Activated CD4-positive, alpha-beta T cell treated with anti-CD3 and anti-CD28 coated beads, Interleukin-2, amount 50 U/mL, for 48 hours (primary cell): ENCODE measurements at regions not wholly inside any gene's neighbourhood (a gene's known extent, or its start where the extent isn't known, plus 50 kb on each side); places are given as distances from the start of the nearest gene placed in this dataset.

ENCODE experiments used
- DNase-seq, 2 experiments: peaks; one replicate each; pipeline ENCODE4 v3.0.0-alpha.2; 2020

DNA sequence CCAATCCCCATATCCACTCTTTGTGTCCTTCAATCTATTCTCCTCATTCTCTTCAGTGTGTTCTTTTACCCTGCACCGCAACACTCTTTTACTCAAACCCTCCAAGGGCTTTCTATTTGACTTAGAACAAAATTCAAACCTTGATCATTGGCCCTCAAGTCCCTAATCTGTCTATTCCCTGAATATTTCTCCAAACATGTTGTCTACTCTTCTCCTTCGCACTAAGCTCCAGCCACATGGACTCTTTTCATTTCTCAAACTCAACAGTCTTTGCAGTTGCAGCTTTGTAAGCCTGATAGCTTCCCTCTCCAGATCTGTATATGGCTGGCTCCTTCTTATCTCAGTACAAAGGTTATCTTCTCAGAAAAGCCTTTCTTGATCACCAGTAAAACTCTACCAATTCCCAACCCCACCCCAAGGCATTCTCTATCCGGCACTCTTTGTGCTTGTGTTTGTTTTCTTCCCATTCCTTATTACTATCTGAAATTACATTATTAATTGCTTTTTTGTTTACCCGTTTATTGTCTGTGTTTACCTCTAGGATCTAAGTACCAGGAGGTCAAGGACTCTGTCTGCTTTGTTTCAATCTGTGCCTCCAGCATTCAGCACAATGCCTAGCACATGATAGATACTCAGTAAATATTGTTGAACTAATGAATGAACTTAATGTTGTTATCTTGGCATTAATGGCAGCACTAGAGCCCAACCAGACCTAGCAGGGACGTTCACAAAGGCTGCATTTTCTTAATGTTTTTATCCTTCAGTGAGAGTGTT, 147.4 kb downstream of the BBOX1 start:
- DNase-seq = no peak

DNA sequence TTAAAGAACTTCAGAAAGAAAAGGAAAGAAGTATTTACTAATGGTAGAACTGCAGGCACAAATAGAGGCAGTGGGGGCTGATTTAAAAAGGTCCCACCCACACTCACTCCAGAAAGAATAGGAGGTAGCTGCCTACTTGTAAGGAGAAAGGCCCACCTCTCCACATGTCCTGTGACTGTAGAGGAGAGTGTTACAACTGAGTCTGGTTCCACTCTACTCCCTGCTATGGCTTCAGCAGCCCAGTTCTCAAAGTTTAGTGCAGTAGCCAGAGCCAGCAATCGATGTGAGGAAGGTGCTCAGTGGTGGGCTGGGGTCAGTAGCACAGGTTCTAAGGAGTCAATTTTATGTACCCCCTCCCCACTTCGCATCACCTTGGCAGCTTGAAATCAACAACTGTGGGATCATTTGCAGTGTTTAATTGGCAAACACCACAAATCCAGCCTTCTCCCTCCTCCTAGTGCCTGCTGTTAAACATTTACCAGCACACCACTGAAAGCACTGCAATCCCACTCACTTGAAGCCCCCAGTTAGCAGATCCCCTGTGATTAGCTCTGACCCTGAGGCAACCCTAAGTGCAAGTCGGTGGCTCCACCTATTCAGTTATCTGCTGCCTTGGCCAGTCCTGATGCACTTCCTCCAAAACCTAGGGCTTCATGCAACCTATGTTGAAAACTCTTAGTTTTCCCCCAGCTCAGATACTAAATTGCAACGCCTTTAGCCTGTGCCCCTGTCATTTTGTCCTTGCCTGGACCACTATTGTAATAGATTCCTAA, 146.6 kb downstream of the BBOX1 start:
- DNase-seq = no peak

DNA sequence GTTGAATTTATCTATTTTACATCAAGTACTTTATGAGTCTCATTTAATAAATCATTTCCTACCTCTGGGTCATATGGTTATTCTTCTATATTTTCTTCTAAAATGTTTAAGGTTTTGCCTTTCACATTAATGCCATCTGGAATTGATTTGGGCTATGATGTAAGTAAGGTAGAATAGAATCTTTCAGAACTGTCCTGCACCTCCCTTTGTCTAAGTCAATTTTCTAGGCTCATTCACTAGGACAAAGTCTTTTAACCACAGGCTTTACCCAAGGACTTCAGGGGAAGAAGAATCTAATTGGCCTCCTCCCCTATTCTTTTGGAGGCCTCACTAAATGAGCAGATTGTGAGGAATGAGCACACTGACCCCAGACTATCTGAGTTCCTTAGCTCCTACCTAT, 146.0 kb downstream of the BBOX1 start:
- DNase-seq = no peak

DNA sequence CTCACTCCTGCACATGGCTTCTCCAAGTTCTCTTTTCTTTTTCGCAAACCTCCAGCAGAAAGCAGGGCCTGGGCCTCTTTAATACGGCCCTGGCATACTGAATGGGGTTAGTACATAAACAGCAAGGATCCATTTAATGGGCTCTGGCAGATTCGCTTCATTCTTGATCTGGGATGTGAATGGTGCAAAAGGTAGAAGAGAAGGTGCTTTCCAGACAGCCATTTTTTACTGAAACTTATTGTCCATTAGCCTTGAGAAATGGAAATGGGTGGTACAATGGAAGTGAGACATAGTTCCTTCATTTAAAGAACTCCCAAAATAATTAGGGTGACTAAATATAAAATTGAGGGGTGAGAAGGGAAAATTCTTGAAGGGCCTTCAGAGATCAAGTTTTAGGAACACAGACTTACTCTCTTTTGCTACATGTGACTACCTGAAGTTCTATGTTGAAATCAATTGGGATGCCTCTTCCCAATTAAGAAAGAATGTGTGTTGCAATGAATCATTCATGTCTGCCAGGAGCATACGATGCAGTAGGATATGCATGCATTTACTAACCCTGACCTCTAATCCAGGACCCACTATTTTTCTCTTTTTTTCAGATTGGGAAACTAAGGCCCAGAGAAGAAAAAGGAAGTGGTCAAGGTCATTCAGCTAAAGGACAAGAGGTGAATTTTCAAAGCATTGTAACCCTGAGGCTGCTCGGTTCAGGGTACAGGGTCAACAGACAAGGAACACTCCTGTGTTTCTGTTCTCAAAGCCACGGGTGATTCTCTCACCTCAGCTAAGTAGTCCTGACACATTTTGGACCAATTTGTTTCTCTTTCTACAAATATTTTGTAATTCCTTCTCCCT, 144.1 kb downstream of the BBOX1 start:
- no peak for DNase-seq

DNA sequence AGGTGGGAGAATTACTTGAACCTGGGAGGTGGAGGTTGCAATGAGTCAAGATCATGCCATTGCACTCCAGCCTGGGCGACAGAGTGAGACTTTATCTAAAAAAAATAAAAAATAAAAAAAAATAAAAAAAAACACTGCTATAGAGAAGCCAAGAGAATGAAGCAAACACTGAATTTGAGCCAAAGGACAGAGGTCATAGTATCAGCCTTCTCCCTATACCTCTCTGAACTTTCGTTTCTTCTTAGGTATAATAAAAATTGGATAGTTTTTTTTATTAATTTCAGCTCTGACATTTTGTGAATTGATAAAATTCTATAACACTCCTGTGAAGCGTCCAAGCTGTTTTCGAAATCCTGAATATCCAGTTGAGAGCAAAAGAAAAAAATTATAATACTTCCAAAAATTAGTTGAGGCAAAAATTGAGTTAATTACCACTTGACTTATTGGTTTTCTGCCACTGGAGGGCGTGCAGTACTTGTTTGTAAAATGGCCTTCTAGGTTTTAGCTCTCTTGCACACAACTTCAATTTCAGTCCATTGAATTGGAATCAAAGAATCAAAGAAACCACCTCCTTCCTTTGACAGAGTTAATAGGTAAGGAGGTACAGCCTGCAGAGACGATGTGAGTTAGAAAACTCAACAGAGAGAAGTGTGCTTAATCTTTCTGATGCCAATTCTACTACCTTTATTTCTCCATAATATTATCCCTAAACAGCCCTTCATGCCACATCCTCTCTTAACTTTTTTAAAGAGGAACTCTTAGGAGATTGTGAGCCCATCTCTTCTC, 143.2 kb downstream of the BBOX1 start:
- DNase-seq = peak; percentile 32 to 36

DNA sequence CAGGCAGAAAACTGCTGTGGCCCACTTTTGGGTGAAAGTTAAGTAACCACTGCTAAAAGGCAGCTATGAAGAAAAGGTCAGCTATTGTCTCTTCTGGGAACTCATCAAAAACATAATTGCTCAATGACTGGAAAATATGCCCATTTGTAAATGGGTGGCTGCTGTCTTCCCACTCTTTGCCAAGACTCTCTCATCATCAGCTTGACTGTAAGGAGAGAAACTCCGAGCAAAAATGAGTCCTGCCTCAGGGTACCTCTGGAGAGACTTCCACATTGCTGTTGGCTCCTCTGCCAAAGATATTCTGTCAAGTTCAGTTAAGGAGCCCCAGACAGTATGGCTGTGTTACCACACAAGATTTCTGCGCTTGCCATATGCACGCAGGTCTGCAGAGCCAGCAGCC, 138.7 kb downstream of the BBOX1 start:
- no peak for DNase-seq

DNA sequence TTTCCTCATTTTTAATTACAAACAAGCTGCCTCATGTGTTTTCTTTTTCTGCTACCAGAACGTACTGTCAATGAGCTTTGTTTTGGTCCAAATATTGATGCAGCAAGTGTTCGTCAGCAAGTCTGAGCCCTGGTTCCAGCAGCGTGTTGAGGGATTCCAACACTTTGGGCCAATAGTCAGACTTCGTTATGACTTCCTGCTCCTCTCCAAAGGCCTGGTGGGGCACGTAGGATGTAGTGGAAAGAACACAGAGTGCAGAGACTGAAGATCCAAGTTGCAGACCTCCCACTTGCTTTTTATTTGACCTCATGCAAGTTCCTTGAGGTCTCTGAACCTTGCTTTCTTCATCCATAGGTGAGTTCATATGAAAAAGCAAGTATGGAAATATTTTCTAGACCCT, 138.2 kb downstream of the BBOX1 start:
- no peak for DNase-seq
